A549 (cell line): ENCODE measurements at regions not wholly inside any gene's neighbourhood (a gene's known extent, or its start where the extent isn't known, plus 50 kb on each side); places are given as distances from the start of the nearest gene placed in this dataset.

ENCODE experiments used
- CBX8 ChIP-seq: fragments of 200-600 bp; sonication (generic); IDR thresholded peaks from 2 replicates; pipeline ENCODE4 v1.6.1; 2016
- RAD21 ChIP-seq, 2 experiments: fragments of >200 bp in 1 of 2; sonication (Bioruptor Twin) in 1 of 2; formaldehyde crosslinking in 1 of 2; IDR thresholded peaks in 1 of 2; conservative IDR thresholded peaks in 1 of 2; 2 replicates in 1 of 2; 3 replicates in 1 of 2; pipeline ENCODE4 v1.6.1; 2012 to 2018; ENCODE audit warnings: inconsistent platforms in 1 of 2
- TF ChIP-seq, protein P1 (sequence below): fragments of >200 bp; sonication (Bioruptor Twin); formaldehyde crosslinking; IDR thresholded peaks from 3 replicates; pipeline ENCODE4 v1.5.1; 2016
- TF ChIP-seq, protein P2 (sequence below): fragments of 200-600 bp; sonication (generic); IDR thresholded peaks from 2 replicates; pipeline ENCODE4 v1.6.1; 2016; ENCODE audit warnings: antibody characterized with exemption, mild to moderate bottlenecking, moderate library complexity

GRCh38 chr16:6510261-6510660 is 822.4 kb upstream of the RBFOX1 start:
- TF ChIP-seq, protein P1, sequence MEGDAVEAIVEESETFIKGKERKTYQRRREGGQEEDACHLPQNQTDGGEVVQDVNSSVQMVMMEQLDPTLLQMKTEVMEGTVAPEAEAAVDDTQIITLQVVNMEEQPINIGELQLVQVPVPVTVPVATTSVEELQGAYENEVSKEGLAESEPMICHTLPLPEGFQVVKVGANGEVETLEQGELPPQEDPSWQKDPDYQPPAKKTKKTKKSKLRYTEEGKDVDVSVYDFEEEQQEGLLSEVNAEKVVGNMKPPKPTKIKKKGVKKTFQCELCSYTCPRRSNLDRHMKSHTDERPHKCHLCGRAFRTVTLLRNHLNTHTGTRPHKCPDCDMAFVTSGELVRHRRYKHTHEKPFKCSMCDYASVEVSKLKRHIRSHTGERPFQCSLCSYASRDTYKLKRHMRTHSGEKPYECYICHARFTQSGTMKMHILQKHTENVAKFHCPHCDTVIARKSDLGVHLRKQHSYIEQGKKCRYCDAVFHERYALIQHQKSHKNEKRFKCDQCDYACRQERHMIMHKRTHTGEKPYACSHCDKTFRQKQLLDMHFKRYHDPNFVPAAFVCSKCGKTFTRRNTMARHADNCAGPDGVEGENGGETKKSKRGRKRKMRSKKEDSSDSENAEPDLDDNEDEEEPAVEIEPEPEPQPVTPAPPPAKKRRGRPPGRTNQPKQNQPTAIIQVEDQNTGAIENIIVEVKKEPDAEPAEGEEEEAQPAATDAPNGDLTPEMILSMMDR: no peak
- no peak for TF ChIP-seq CBX8
- TF ChIP-seq RAD21 (conservative IDR thresholded peaks at IDR 0.05 in 1 of 2, IDR thresholded peaks at IDR 0.05 in 1 of 2): no peak
- TF ChIP-seq, protein P2, sequence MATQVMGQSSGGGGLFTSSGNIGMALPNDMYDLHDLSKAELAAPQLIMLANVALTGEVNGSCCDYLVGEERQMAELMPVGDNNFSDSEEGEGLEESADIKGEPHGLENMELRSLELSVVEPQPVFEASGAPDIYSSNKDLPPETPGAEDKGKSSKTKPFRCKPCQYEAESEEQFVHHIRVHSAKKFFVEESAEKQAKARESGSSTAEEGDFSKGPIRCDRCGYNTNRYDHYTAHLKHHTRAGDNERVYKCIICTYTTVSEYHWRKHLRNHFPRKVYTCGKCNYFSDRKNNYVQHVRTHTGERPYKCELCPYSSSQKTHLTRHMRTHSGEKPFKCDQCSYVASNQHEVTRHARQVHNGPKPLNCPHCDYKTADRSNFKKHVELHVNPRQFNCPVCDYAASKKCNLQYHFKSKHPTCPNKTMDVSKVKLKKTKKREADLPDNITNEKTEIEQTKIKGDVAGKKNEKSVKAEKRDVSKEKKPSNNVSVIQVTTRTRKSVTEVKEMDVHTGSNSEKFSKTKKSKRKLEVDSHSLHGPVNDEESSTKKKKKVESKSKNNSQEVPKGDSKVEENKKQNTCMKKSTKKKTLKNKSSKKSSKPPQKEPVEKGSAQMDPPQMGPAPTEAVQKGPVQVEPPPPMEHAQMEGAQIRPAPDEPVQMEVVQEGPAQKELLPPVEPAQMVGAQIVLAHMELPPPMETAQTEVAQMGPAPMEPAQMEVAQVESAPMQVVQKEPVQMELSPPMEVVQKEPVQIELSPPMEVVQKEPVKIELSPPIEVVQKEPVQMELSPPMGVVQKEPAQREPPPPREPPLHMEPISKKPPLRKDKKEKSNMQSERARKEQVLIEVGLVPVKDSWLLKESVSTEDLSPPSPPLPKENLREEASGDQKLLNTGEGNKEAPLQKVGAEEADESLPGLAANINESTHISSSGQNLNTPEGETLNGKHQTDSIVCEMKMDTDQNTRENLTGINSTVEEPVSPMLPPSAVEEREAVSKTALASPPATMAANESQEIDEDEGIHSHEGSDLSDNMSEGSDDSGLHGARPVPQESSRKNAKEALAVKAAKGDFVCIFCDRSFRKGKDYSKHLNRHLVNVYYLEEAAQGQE: no peak
